ENCODE measurements at regions not wholly inside any gene's neighbourhood (a gene's known extent, or its start where the extent isn't known, plus 50 kb on each side); places are given as distances from the start of the nearest gene placed in this dataset.

DNA sequence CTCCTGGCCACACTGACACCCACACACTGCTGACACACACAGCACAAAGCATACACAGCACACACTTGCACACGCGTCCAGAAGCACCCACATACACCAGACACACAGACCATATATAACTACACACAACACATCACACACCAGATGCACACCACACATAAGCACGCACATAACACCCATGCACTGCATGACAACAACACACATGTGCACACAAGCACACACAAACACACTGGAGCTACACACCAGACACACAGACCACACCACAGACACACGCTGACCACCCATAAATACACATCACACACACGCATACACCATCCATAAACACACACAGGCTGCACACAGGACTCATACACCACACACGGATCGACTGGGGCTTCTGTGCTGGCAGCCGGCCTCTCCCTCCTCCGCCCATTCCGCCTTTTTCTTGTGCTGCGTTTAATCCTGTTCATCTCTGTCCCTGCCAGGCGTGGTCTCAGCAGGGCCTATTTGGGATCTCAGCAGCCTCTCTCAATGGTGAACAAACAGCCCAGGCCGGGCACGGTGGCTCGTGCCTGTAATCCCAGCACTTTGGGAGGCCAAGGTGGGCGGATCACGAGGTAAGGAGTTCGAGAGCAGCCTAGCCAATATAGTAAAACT is 396.9 kb upstream of the MYT1L start:
- TF ChIP-seq, protein P1, sequence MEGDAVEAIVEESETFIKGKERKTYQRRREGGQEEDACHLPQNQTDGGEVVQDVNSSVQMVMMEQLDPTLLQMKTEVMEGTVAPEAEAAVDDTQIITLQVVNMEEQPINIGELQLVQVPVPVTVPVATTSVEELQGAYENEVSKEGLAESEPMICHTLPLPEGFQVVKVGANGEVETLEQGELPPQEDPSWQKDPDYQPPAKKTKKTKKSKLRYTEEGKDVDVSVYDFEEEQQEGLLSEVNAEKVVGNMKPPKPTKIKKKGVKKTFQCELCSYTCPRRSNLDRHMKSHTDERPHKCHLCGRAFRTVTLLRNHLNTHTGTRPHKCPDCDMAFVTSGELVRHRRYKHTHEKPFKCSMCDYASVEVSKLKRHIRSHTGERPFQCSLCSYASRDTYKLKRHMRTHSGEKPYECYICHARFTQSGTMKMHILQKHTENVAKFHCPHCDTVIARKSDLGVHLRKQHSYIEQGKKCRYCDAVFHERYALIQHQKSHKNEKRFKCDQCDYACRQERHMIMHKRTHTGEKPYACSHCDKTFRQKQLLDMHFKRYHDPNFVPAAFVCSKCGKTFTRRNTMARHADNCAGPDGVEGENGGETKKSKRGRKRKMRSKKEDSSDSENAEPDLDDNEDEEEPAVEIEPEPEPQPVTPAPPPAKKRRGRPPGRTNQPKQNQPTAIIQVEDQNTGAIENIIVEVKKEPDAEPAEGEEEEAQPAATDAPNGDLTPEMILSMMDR (IDR thresholded peaks at IDR 0.05): no peak
- no peak for TF ChIP-seq POLR2A (IDR thresholded peaks at IDR 0.05)
